ENCODE measurements at regions not wholly inside any gene's neighbourhood (a gene's known extent, or its start where the extent isn't known, plus 50 kb on each side); places are given as distances from the start of the nearest gene placed in this dataset.
A peak's percentile ranks its signal among the peaks of the same experiment; 100 is the strongest.

GRCh38 chr9:82716821-82717220 is 346.1 kb downstream of the RASEF start:
- Histone ChIP-seq H3K4me3 (no peak overlapping the region), H3K36me3 (no peaks in the 10 kb centered on the region), H3K9me3 (no peaks in the 10 kb centered on the region), H3K27me3 (no peaks in the 10 kb centered on the region)
- DNase-seq = no peak

GRCh38 chr9:82720515-82720914 is 342.4 kb downstream of the RASEF start:
- Histone ChIP-seq H3K27me3 (no peaks in the 10 kb centered on the region), H3K4me3 (no peak overlapping the region), H3K36me3 (no peaks in the 10 kb centered on the region), H3K9me3 (no peaks in the 10 kb centered on the region)
- DNase-seq = no peak

GRCh38 chr9:82721593-82721992 is 341.3 kb downstream of the RASEF start:
- no peaks in the 10 kb centered on the region for H3K27me3 ChIP-seq
- no peaks in the 10 kb centered on the region for H3K36me3 ChIP-seq
- H3K9me3 ChIP-seq = no peaks in the 10 kb centered on the region
- no peak overlapping the region for H3K4me3 ChIP-seq
- DNase-seq = peak; percentile 8

- H3K27me3 ChIP-seq = no peaks in the 10 kb centered on the region
- H3K9me3 ChIP-seq = no peaks in the 10 kb centered on the region
- no peaks in the 10 kb centered on the region for H3K36me3 ChIP-seq
- H3K4me3 ChIP-seq = no peak overlapping the region
- no peak for DNase-seq
Observed at GRCh38 chr9:82722051-82722450, 340.9 kb downstream of the RASEF start.

- no peak for DNase-seq
- H3K4me3 ChIP-seq = no peak overlapping the region
- H3K27me3 ChIP-seq = no peaks in the 10 kb centered on the region
- no peaks in the 10 kb centered on the region for H3K36me3 ChIP-seq
- no peaks in the 10 kb centered on the region for H3K9me3 ChIP-seq
Observed at GRCh38 chr9:82722561-82722960, 340.4 kb downstream of the RASEF start.

GRCh38 chr9:82726424-82727276 is 336.3 kb downstream of the RASEF start:
- no peaks in the 10 kb centered on the region for H3K27me3 ChIP-seq
- DNase-seq = no peak
- no peaks in the 10 kb centered on the region for H3K36me3 ChIP-seq
- H3K9me3 ChIP-seq = no peaks in the 10 kb centered on the region
- H3K4me3 ChIP-seq = no peak overlapping the region

GRCh38 chr9:82729141-82729540 is 333.8 kb downstream of the RASEF start:
- Histone ChIP-seq H3K27me3 (no peaks in the 10 kb centered on the region), H3K9me3 (no peaks in the 10 kb centered on the region), H3K36me3 (no peaks in the 10 kb centered on the region), H3K4me3 (no peak overlapping the region)
- no peak for DNase-seq

- Histone ChIP-seq H3K36me3 (no peaks in the 10 kb centered on the region), H3K27me3 (no peaks in the 10 kb centered on the region)
Observed at GRCh38 chr9:82729991-82730589, 332.9 kb downstream of the RASEF start.

GRCh38 chr9:82732928-82733327 is 330.0 kb downstream of the RASEF start:
- no peaks in the 10 kb centered on the region for H3K9me3 ChIP-seq
- no peaks in the 10 kb centered on the region for H3K36me3 ChIP-seq
- no peak for DNase-seq
- no peak overlapping the region for H3K4me3 ChIP-seq
- no peaks in the 10 kb centered on the region for H3K27me3 ChIP-seq

More at GRCh38 chr9:82729991-82730589, 332.9 kb downstream of the RASEF start:
- no peak for DNase-seq
- H3K9me3 ChIP-seq = no peaks in the 10 kb centered on the region
- no peak overlapping the region for H3K4me3 ChIP-seq

GRCh38 chr9:82736126-82736525 is 326.8 kb downstream of the RASEF start:
- Histone ChIP-seq H3K36me3 (no peaks in the 10 kb centered on the region), H3K27me3 (no peaks in the 10 kb centered on the region), H3K9me3 (no peaks in the 10 kb centered on the region), H3K4me3 (no peak overlapping the region)
- no peak for DNase-seq

- Histone ChIP-seq H3K27me3 (no peaks in the 10 kb centered on the region), H3K4me3 (no peak overlapping the region), H3K36me3 (no peaks in the 10 kb centered on the region), H3K9me3 (no peaks in the 10 kb centered on the region)
- DNase-seq = no peak
Observed at GRCh38 chr9:82736701-82737100, 326.2 kb downstream of the RASEF start.

- H3K36me3 ChIP-seq = no peaks in the 10 kb centered on the region
- no peak overlapping the region for H3K4me3 ChIP-seq
- H3K27me3 ChIP-seq = no peaks in the 10 kb centered on the region
- H3K9me3 ChIP-seq = no peaks in the 10 kb centered on the region
- no peak for DNase-seq
Observed at GRCh38 chr9:82745919-82746318, 317.0 kb downstream of the RASEF start.

GRCh38 chr9:82750411-82750913 is 312.5 kb downstream of the RASEF start:
- DNase-seq = no peak
- Histone ChIP-seq H3K27me3 (no peaks in the 10 kb centered on the region), H3K36me3 (no peaks in the 10 kb centered on the region), H3K4me3 (no peak overlapping the region), H3K9me3 (no peaks in the 10 kb centered on the region)

- Histone ChIP-seq H3K9me3 (no peaks in the 10 kb centered on the region), H3K36me3 (no peaks in the 10 kb centered on the region), H3K27me3 (no peaks in the 10 kb centered on the region)
Observed at GRCh38 chr9:82757924-82758323, 305.0 kb downstream of the RASEF start.

GRCh38 chr9:82761027-82761426 is 301.9 kb downstream of the RASEF start:
- H3K36me3 ChIP-seq = no peaks in the 10 kb centered on the region
- H3K9me3 ChIP-seq = no peaks in the 10 kb centered on the region
- H3K4me3 ChIP-seq = no peak overlapping the region
- no peak for DNase-seq
- no peaks in the 10 kb centered on the region for H3K27me3 ChIP-seq

More at GRCh38 chr9:82757924-82758323, 305.0 kb downstream of the RASEF start:
- H3K4me3 ChIP-seq = no peak overlapping the region
- DNase-seq = no peak

GRCh38 chr9:82761956-82762355 is 301.0 kb downstream of the RASEF start:
- Histone ChIP-seq H3K27me3 (no peaks in the 10 kb centered on the region), H3K36me3 (no peaks in the 10 kb centered on the region), H3K4me3 (no peak overlapping the region), H3K9me3 (no peaks in the 10 kb centered on the region)
- DNase-seq = no peak

GRCh38 chr9:82763656-82764055 is 299.3 kb downstream of the RASEF start:
- Histone ChIP-seq H3K9me3 (no peaks in the 10 kb centered on the region), H3K27me3 (no peaks in the 10 kb centered on the region), H3K36me3 (no peaks in the 10 kb centered on the region), H3K4me3 (no peak overlapping the region)
- no peak for DNase-seq
